Lung (tissue), 11 donors: ENCODE measurements at regions not wholly inside any gene's neighbourhood (a gene's known extent, or its start where the extent isn't known, plus 50 kb on each side); places are given as distances from the start of the nearest gene placed in this dataset.

Source experiments
- ATAC-seq: fragments of 200-7000 bp; cut with Tn5 transposase; one replicate; pipeline ENCODE4 v1.9.1; 2020; ENCODE audit warnings: moderate number of reproducible peaks; ENCODE audit not compliant: insufficient read depth, low FRiP score
- DNase-seq, 3 donors: peaks; one replicate each; pipeline ENCODE4 v3.0.0-alpha.2; 2013 to 2017
- H3K27ac ChIP-seq, 2 donors: one replicate each; pipeline ENCODE4 v1.5.1; 2013; ENCODE audit warnings: mild to moderate bottlenecking in 2 of 2, moderate library complexity in 2 of 2, control low read depth in 1 of 2, inconsistent platforms in 1 of 2, low read depth in 1 of 2, low read length in 1 of 2
- H3K27me3 ChIP-seq, 3 donors: one replicate each; pipeline ENCODE4 v1.5.1; 2013; ENCODE audit warnings: low read length in 2 of 3; ENCODE audit not compliant: control insufficient read depth in 3 of 3, insufficient read depth in 3 of 3
- H3K36me3 ChIP-seq, 4 donors: one replicate each; pipeline ENCODE4 v1.5.1; 2013; ENCODE audit warnings: low read length in 4 of 4, mild to moderate bottlenecking in 1 of 4, moderate library complexity in 1 of 4; ENCODE audit not compliant: control insufficient read depth in 4 of 4, insufficient read depth in 4 of 4
- H3K4me1 ChIP-seq, 5 donors: one replicate each; pipeline ENCODE4 v1.5.1; 2013; ENCODE audit warnings: low read length in 5 of 5, mild to moderate bottlenecking in 2 of 5, moderate library complexity in 1 of 5; ENCODE audit not compliant: control insufficient read depth in 5 of 5, insufficient read depth in 5 of 5
- H3K4me3 ChIP-seq: one replicate; pipeline ENCODE4 v1.5.1; 2013; ENCODE audit warnings: mild to moderate bottlenecking, control low read depth, moderate library complexity
- H3K9ac ChIP-seq, 2 donors: one replicate each; pipeline ENCODE4 v1.5.1; 2013; ENCODE audit warnings: low read length in 2 of 2, control low read depth in 1 of 2; ENCODE audit not compliant: insufficient read depth in 1 of 2
- H3K9me3 ChIP-seq, 4 donors: one replicate each; pipeline ENCODE4 v1.5.1; 2013; ENCODE audit warnings: low read length in 3 of 4, mild to moderate bottlenecking in 1 of 4, moderate library complexity in 1 of 4; ENCODE audit not compliant: control insufficient read depth in 4 of 4, insufficient read depth in 3 of 4
- WGBS, 2 donors: extraction: QIAGEN DNeasy Blood & Tissue Kit; methylation state at CpG; one replicate each; pipeline ENCODE4 v1.1.7; 2013; 5-methylcytosine and 5-hydroxymethylcytosine counted together
- TF ChIP-seq, protein P1 (sequence below): IDR thresholded peaks from 2 replicates; pipeline ENCODE4 v1.5.1; 2012; ENCODE audit warnings: mild to moderate bottlenecking; ENCODE audit errors: control extremely low read depth, extremely low read depth
- donor health status: control.
- donor health status: control.
- donor health status: Bipolar disorder and iron deficiency.
- donor health status: healthy.
- donor health status: DM: yes; HTN: yes; CAD: no.

DNA sequence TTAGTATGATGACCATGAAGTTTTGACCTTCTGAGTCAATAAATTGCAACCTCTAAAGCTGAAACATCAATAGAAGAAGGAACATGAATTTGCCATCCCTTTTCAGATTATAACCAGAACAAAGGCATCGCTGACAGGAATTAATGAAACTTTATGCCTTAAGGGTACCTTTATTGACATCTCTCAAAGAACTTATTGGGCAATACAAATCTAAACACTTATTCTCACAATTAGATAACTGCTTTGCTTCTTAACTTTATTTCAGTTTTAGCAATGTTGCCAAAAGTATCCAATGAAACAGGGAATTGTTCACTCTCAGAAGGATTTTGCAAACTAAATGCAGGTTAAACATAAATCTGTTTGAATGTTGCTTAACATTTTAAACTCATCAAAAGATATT lies 116.0 kb downstream of the ELAPOR2 start:
- Histone ChIP-seq H3K4me1 (no peaks in the 10 kb centered on the region), H3K27me3 (no peaks in the 10 kb centered on the region), H3K36me3 (peaks cover 0 to 1% (median 0%) of the 10 kb centered on the region in 4 donors), H3K9ac (no peak overlapping the region), H3K4me3 (no peak overlapping the region), H3K27ac (no peak overlapping the region), H3K9me3 (no peaks in the 10 kb centered on the region)
- ATAC-seq (no peak), DNase-seq (peak in 1 of 3 donors; percentile 6)
- WGBS, 2 donors: 68 to 89% methylated on average over 1 of the region's 1 CpG
- TF ChIP-seq, protein P1, sequence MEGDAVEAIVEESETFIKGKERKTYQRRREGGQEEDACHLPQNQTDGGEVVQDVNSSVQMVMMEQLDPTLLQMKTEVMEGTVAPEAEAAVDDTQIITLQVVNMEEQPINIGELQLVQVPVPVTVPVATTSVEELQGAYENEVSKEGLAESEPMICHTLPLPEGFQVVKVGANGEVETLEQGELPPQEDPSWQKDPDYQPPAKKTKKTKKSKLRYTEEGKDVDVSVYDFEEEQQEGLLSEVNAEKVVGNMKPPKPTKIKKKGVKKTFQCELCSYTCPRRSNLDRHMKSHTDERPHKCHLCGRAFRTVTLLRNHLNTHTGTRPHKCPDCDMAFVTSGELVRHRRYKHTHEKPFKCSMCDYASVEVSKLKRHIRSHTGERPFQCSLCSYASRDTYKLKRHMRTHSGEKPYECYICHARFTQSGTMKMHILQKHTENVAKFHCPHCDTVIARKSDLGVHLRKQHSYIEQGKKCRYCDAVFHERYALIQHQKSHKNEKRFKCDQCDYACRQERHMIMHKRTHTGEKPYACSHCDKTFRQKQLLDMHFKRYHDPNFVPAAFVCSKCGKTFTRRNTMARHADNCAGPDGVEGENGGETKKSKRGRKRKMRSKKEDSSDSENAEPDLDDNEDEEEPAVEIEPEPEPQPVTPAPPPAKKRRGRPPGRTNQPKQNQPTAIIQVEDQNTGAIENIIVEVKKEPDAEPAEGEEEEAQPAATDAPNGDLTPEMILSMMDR: no peak

DNA sequence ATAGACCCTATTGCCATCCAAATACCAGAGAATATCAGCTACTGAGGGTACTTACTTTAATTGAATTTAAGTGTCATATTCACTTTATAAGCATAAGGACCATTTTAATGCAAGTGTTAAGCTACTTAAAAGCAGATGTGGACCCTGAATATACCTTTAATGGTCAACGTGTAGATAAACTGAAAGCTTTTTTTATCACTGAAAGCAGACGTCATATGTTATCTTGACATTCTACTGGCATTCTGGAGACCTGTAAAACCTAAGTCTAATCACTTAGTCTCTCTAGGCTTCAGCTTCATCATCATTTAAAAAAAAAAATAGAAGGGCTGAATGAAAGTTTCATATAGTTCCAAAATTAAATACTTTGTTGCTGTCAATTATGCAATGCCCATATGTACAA lies 116.5 kb downstream of the ELAPOR2 start:
- ATAC-seq (no peak), DNase-seq (no peak)
- no peak overlapping the region for H3K9ac ChIP-seq
- H3K27ac ChIP-seq: no peak overlapping the region
- WGBS, 2 donors: 57 to 82% methylated on average over 2 of the region's 2 CpGs
- TF ChIP-seq, protein P1: no peak
- H3K27me3 ChIP-seq: no peaks in the 10 kb centered on the region
- H3K36me3 ChIP-seq: peaks cover 0 to 1% (median 0%) of the 10 kb centered on the region in 4 donors
- H3K4me3 ChIP-seq: no peak overlapping the region
- no peaks in the 10 kb centered on the region for H3K9me3 ChIP-seq
- no peaks in the 10 kb centered on the region for H3K4me1 ChIP-seq

GRCh38 chr7:86942081-86942480 lies 117.4 kb downstream of the ELAPOR2 start:
- no peaks in the 10 kb centered on the region for H3K9me3 ChIP-seq
- H3K27me3 ChIP-seq: no peaks in the 10 kb centered on the region
- peaks cover 0 to 1% (median 0%) of the 10 kb centered on the region in 4 donors for H3K36me3 ChIP-seq
- ATAC-seq (no peak), DNase-seq (no peak)
- H3K4me1 ChIP-seq: no peaks in the 10 kb centered on the region
- no peak overlapping the region for H3K27ac ChIP-seq
- 51 to 75% methylated on average over 2 of the region's 2 CpGs for WGBS, 2 donors
- no peak overlapping the region for H3K4me3 ChIP-seq
- no peak overlapping the region for H3K9ac ChIP-seq
- TF ChIP-seq, protein P1: no peak

- Histone ChIP-seq H3K27me3 (no peaks in the 10 kb centered on the region), H3K27ac (no peak overlapping the region), H3K4me1 (no peaks in the 10 kb centered on the region), H3K36me3 (peaks cover 0 to 1% (median 0%) of the 10 kb centered on the region in 4 donors), H3K9ac (no peak overlapping the region), H3K9me3 (no peaks in the 10 kb centered on the region), H3K4me3 (no peak overlapping the region)
- 12 to 19% methylated on average over 3 of the region's 3 CpGs for WGBS, 2 donors
- DNase-seq (peak; percentile 40 to 81 (median 77)), ATAC-seq (peak; percentile 62)
- TF ChIP-seq, protein P1: peak; percentile 54
Observed at GRCh38 chr7:86939197-86939814, 120.1 kb downstream of the ELAPOR2 start.
